GM19452 (cell line): ENCODE measurements at regions not wholly inside any gene's neighbourhood (a gene's known extent, or its start where the extent isn't known, plus 50 kb on each side); places are given as distances from the start of the nearest gene placed in this dataset.

Experiments
- ATAC-seq: cut with Tn5 transposase; IDR thresholded peaks from one replicate; pipeline ENCODE4 v1.9.1; 2021; ENCODE audit not compliant: unreplicated experiment

DNA sequence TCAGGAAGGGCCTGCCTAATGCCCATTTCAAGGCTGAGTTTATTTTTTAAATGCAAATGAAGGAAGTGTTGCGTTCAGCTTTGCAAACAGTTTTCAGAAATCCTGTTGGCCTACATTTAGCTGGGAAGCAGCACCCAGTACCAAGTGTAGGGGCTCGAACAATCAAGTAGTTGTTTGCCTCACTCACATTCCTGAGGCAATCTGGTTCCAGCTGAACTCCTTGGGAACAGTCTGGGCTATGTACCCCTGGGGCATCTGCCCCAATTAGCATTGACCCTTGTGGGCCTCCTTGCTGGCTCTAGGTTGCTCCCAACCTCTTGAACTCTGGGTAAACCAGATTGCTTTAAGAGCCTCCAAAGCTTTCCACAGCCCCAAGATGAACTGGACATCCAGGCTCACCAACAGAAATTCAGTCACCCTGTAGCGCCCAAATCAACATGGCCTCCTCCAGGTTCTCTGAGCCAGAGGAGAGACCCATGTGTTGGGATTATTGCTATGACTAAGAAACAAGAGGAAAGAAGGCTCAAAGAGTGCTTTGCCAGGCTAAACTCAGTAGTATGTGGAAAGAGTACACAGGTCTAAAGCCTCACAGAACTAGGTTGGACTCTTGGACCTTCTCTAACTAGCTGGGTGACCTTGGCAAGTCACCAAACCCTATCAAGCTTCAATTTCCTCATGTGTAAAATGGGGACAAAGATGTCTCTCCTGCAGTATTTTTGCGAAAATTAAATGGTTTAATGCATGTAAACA lies 532.7 kb downstream of the SOX2 start:
- ATAC-seq: no peak

- ATAC-seq: no peak
Observed at GRCh38 chr3:182245059-182245458, 533.3 kb downstream of the SOX2 start.

DNA sequence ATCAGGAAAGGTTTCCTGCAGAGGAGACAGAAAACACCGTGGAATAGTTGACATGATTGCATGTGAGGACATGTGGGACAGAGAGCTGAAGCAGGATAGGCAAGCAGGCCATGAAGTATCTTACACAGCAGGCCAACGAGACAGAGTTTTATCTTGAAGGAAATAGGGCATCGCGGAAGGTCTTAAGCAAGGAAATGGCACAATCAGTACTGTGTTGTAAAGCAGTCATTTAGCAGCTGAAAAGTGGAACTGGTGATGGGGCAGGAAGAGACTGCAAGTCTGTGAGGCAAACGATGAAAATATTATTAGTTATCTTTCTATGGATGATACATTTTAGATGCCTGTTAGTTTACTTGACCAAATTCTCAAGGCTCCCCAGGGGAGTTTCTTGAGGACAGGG lies 535.1 kb downstream of the SOX2 start:
- no peak for ATAC-seq

GRCh38 chr3:182248349-182248880 lies 536.7 kb downstream of the SOX2 start:
- no peak for ATAC-seq

- ATAC-seq: no peak
Observed at GRCh38 chr3:182252802-182253201, 540.5 kb upstream of the ATP11B start.

DNA sequence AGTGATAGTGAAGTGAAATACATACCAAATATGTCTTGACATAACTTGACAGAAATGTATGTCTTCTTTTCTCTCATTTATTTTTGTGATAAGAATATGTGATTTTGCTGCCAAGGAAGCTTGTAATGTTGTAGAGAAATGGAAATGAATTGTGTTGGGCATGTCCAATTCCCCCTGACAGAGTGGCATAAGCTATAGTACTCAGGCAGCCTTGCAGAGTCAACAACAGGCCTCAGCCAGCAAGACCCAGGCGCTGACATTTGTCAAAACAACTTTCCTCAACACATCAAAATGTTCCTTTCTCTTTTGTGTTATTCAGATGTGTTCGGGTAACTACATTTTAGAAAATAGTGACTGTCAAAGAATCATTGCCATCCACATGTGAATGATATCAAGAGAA lies 538.1 kb upstream of the ATP11B start:
- ATAC-seq: no peak

DNA sequence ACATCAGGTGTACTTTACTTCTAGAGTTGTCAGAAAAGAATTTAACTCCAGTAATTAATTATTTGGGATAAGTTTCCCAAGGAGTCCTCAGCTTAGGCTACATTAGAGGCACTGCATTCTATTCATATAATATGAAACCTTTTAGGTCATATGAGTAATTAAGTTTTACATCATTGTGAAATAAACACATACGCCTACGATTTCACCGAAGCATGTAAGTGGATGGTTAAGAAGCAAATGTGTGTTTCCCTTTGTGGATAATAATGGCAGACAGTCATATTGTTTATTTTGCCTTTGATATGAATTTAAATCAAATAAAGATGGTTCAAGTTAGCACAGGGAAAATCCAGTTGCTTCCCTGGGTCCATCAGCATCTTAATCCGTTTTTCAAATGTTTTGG lies 535.9 kb upstream of the ATP11B start:
- ATAC-seq: no peak

- ATAC-seq: no peak
Observed at GRCh38 chr3:182258538-182259177, 534.6 kb upstream of the ATP11B start.

GRCh38 chr3:182259579-182259978 lies 533.7 kb upstream of the ATP11B start:
- ATAC-seq: no peak

- ATAC-seq: no peak
Observed at GRCh38 chr3:182261041-182261440, 532.3 kb upstream of the ATP11B start.

DNA sequence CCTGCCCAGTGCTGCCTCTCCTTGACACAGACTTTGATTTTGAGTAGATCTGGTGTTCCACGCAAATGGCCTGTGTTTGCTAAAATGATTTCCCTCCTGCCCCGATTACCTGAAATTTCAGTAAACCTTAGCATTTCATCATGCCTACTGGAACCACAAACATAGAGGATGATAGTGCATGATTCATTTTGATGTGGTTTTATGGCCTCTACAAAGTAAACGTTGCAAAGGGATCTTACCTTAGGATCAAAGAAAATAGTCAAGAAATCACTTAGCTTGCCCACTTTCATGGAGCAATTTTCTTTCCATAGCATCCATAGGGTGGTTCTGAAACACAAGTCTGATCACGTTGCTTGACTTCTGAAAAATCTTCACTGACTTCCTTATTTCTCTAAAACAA lies 524.6 kb upstream of the ATP11B start:
- no peak for ATAC-seq

DNA sequence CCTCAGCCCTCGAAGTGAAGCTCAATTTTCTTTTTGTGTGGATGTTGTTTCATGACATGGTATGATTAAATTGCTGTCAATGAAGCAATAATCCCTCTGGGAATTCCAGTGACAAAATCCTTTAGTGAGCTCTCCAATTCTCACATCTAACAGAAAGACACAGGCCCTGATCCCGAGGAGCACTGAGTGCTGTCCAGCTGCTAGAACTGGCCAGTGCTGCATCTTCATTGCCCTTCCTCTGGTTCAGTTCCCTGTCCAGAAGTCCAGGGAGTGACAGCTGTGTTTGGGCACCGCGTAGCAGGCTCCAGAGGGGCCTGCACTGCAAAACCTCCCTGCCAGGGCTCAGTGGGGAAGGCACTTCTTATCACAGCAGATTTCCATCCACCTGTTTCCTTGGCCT lies 516.8 kb upstream of the ATP11B start:
- no peak for ATAC-seq

DNA sequence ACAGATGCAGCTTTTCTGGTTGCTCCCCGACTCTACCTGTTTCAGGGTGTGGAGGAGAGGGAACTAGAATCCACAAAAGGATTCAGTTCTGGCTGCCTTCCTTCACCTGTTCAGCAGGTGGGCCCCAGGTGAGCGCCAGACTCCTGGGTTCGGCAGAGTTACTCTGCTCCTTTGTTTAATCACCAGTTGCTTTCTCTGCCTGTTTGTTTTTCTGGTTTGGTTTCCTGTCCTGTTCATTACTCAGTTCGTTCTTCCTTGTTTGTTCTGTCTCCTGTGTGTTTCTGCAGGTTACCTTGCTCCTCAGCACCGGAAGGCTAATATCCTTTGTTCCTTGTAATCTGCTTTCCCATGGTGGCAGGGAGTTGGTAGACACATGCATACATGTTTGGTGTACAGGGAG lies 508.5 kb upstream of the ATP11B start:
- ATAC-seq: no peak

DNA sequence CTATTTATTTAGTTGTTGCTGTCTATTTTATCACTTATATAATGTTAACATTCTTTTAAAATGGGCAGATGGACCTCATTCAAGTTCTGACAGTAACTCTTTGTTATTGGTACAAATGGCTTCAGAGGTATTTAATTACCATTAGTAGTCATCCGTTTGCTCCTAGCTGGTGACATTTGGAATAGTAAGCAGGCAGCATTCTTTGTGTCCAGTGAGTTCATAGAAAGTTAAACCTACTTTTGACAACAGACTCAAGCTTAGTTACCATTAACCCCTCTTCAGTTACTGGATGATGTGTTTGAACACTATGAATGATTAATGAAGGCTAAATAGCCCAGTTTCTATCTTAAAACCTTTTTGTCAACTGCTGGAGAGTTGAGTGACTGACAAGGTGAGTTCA lies 500.7 kb upstream of the ATP11B start:
- no peak for ATAC-seq

DNA sequence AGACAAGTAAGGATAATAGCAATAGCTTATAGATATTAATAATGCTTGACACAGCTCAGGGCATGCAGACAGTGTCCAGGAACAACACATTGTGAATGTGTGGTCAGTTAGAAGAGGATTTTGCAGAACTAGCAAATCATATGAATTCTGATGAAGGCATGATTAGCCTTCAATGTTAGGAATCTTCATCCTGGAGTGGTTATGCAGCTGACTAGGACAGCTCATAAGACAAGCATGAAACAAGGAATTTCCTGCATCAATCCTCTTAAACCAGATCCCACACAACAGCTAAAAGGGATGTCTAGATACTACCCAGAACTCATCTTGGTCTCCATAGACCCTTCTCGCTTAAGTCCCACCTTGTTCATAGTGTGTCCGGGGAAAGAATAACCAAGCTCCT lies 499.0 kb upstream of the ATP11B start:
- no peak for ATAC-seq

- no peak for ATAC-seq
Observed at GRCh38 chr3:182294696-182295095, 498.6 kb upstream of the ATP11B start.

- ATAC-seq: no peak
Observed at GRCh38 chr3:182300266-182300665, 493.0 kb upstream of the ATP11B start.

DNA sequence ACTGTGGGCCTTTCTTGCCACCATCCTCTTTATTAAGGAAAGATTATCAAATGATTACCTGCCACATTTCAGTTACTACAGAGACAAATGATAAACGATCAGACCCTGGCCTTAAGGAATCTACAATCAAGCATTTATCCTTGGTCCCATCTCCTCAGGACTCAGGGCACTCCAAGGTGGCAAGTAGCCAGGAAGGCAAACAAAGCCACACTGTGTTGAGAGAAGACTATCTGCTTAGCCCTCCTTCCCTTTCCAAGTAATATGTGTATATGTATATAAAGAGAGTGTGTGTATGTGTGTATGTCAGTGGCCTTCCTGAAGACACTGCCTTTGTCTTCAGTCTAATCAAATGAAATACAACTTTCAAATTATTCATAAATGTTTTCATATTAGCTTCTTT lies 490.1 kb upstream of the ATP11B start:
- ATAC-seq: no peak

GRCh38 chr3:182305881-182306665 lies 487.2 kb upstream of the ATP11B start:
- ATAC-seq: no peak

DNA sequence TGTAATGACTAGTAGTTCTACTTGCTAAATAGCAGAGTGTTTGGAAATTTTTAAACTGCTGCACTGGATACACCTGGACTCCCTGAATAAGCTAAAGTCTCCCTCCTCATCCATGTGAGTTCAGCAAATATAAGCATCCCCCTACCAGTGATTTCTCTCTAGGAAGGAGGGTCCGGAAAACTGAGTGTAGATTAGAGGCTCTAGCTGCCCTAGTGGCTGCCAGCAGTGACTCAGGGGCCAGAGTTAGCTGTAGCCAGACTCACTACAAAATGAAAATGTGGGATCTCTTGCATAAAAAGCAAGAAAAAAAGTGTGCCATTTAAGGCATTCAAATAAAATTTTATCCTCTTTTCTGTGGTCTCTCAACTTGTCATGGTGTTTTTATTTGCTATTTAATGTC lies 485.0 kb upstream of the ATP11B start:
- ATAC-seq: no peak

- no peak for ATAC-seq
Observed at GRCh38 chr3:182309120-182309519, 484.2 kb upstream of the ATP11B start.

GRCh38 chr3:182315313-182315712 lies 478.0 kb upstream of the ATP11B start:
- ATAC-seq: no peak
